ENCODE measurements at regions not wholly inside any gene's neighbourhood (a gene's known extent, or its start where the extent isn't known, plus 50 kb on each side); places are given as distances from the start of the nearest gene placed in this dataset.
"Not testable (repeated sequence)": the region's sequence is repeated elsewhere in the genome, so short reads cannot be mapped to it uniquely, and the experiment has no call there.

- DNase-seq, result no peak
Measured at GRCh38 chr4:96986816-96987215, 1146.9 kb downstream of the PDHA2 start.

- no peak for DNase-seq
Measured at GRCh38 chr4:96991083-96991482, 1151.2 kb downstream of the PDHA2 start.

GRCh38 chr4:96992443-96992842 is 1150.8 kb downstream of the STPG2 start:
- DNase-seq, result no peak

GRCh38 chr4:96993560-96993959 is 1149.7 kb downstream of the STPG2 start:
- DNase-seq, result no peak

DNA sequence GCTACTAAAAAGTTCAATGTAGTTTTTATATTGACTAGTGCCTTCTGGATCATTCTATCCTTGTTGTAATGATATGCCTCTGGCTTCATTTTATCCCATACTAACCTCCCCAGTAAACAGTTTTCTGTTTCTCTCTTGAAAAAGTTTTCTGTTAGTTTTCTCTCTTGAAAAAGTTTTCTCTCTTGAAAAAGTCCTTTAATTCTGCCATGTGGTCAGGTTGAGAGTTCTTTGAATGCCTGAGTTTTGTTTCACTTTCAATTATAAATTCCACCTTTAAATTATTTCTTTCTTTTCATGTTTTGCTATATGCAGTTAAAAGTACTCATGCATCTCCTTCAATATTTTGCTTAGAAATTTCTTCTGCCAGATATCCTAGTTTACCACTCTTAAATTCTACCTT is 1139.6 kb downstream of the STPG2 start:
- DNase-seq, result no peak

GRCh38 chr4:97013309-97013708 is 1130.0 kb downstream of the STPG2 start:
- DNase-seq, result no peak

- no peak for DNase-seq
Measured at GRCh38 chr4:97013711-97014110, 1129.6 kb downstream of the STPG2 start.

DNA sequence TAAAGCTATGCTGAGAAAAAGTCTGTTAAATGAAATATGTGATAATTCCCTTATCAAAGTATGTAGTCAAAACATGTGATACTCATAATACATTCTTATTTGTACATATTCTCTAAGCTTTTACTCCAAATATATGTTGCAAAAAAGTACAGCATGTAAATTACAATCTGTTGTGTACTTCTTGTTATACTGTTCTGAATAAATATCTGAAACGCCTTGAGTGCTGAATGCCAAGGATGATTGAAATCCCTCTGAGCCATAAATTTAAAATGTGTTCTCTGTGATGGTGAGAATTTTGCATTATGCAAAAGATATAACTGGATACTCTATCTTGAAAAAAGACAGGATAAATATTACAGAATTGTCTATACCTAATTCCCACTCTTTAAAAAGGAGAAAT is 1128.0 kb downstream of the STPG2 start:
- DNase-seq, result no peak

DNA sequence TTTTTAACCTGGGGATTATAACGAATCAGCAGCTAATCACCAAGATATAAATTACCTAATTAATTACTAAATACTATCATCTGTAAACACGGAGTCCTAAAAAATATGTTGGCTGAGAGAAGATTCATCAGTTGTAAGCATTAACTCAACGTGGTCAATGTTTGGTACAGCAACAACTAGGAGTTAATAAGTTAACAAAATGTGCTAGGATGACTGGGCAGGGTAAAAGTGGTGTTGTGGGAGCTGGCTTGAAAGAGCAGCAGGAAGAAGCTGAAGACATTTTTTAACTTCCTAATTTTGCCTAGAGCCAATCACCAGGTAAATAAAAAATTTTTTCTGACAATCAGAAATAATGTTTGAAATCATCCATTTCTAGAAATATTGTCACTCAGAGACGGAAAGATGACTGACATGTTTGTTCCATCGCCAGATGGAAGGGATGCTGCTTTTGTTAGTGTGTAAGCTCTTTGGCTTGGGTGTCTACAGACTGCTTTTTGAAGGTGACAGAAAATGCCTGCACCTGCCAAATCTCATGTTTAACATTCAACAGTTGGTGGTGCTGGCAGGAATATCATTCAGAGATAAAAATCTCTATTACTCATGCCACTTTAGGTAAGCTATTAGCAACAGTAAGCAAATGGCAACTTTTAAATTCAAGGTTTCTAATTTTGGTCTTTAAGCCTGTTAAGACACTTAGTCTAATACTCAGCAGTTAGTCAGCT is 1126.9 kb downstream of the STPG2 start:
- no peak for DNase-seq

DNA sequence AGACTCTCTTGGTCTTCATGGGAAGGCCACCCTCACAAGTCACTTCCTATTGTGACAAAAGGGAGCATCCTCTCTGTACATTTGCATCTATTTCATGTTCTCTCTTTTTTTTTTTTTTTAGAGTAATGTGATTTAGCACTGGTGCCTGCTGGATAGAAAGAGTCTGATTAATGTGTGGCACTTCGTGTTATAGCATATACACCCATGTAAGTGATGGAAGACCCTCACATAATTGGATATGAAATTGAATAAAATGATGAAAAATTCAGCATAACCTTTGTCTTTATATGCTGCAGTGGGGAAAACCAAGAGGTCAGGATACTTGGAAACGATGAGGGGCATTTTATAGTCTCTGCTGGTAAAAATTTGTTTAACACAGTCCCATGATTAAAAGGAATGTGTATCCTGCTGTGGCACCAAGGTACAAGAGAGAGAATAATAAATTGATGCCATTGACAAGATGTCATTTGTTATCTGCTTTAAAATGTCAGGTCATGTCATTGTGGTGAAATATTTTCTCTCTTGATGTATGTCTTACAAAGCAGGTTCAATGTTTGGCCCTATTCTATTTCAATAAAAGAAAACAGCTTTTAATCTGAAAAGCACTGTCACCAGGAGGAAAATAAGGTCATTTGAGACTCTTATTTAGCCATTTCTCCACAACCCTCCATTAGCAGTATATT is 1115.4 kb downstream of the STPG2 start:
- no peak for DNase-seq

GRCh38 chr4:97028785-97029184 is 1114.5 kb downstream of the STPG2 start:
- DNase-seq, result no peak

DNA sequence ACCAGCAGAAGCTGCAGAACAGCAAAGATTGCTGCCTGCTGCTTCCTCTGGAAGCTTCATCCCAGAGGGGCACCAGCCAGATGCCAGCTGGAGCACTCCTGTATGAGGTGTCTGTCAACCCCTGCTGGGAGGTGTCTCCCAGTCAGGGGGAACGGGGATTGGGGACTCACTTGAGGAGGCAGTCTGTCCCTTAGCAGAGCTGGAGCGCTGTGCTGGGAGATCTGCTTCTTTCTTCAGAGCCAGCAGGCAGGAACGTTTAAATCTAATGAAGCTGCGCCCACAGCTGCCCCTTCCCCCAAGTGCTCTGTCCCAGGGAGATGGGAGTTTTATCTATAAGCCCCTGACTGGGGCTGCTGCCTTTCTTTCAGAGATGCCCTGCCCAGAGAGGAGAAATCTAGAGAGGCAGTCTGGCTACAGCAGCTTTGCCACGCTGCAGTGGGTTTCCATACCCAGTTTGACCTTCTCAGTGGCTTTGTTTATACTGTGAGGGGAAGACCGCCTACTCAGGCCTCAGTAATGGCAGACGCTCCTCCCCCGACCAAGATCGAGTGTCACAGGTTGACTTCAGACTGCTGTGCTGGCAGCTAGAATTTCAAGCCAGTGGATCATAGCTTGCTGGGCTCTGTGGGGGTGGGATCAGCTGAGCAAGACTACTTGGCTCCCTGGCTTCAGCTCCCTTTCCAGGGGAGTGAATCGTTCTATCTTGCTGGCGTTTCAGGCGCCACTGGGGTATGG is 1105.7 kb downstream of the STPG2 start:
- DNase-seq, result peak; percentile 8

- DNase-seq, result no peak
Measured at GRCh38 chr4:97038146-97038516, 1105.1 kb downstream of the STPG2 start.

GRCh38 chr4:97072666-97073065 is 1070.6 kb downstream of the STPG2 start:
- DNase-seq, result no peak

- no peak for DNase-seq
Measured at GRCh38 chr4:97073194-97073593, 1070.1 kb downstream of the STPG2 start.

DNA sequence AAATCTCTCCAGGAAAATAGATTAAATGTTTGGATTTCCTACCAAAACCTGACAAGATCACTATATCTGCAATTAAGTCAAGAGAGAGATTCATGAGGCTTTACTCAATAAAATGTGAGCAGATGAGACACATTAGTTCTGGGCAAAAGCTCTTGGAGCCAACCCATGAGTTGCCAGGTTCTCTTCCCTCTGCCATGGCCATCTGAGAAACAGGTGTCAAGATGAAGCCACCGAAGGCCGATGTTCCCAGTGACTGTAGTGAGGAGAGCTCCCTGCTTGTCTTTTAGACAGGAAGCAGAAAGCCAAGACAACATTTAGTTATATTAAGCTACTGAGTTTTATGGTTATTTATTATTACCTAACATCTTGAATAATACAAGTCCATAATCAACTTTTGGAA is 1068.7 kb downstream of the STPG2 start:
- no peak for DNase-seq

DNA sequence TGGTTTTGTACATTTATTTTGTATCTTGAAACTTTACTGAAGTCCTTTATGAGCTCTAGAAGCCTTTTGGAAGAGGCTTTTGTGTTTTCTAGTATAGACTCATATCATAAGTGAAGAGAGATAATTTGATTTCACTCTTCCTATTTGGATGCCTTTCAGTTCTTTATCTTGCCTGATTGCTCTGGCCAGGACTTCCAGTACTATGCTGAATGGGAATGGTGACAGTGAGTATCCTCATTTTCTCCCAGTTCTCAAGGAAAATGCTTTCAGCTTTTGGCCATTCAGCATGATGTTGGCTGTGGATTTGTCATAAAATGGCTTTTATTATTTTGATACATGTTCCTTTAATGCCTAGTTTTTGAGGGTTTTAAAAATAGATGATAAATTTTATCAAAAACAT is 1061.3 kb downstream of the STPG2 start:
- DNase-seq, result no peak

DNA sequence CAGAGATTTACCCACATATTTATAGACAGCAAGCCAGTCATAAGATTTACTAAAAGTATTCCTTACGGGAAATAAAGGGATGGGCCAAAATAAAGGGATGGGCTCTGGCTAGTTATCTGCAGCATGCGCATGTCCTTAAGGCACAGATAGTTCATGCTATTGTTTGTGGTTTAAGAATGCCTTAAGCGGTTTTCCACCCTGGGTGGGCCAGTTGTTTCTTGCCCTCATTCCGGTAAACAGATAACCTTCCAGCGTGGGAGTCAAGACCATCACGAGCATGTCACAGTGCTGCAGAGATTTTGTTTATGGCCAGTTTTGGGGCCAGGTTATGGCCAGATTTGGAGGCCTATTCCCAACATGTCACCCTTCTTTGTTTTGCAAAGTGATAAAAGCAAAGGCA is 1046.2 kb downstream of the STPG2 start:
- DNase-seq, result not testable (repeated sequence)

DNA sequence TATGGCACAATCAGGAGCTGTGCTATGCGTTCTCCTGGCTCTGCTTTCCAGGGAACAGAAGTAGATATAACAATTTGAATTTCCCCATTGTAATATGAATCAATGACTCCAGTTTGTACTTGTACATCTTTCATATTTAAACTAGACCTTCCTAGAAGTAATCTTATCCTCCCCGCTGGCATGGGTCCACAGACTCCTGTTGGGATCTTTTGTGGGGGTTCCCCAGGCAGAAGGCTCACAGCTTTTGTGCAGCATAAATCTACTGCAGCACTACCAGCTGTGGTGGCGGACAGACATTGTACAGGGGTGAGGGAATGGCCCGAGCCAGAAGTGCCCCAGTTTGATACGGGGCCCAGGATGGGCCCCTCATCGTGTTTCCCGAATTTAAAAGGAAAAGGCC is 1042.1 kb downstream of the STPG2 start:
- DNase-seq, result not testable (repeated sequence)

- no peak for DNase-seq
Measured at GRCh38 chr4:97103252-97103651, 1040.0 kb downstream of the STPG2 start.

GRCh38 chr4:97104006-97104405 is 1039.3 kb downstream of the STPG2 start:
- DNase-seq, result no peak

DNA sequence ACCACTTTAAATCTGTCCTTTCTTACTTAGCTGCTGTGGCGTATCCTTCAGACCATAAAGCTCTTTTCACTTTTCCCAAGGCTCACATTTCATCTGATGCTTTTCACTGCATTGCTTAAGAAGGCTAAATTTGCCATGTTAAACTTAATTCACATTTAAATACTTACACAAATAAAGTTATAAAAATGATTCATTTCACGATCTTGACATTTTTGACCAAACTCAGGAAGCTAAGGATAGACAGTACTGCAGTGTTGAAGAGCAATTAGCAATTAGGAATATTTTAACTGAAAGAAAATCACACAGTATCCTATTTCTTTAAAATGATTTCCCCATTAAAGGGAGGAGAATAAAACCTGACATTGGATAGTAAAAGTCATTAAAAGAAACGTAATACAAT is 1038.6 kb downstream of the STPG2 start:
- no peak for DNase-seq

DNA sequence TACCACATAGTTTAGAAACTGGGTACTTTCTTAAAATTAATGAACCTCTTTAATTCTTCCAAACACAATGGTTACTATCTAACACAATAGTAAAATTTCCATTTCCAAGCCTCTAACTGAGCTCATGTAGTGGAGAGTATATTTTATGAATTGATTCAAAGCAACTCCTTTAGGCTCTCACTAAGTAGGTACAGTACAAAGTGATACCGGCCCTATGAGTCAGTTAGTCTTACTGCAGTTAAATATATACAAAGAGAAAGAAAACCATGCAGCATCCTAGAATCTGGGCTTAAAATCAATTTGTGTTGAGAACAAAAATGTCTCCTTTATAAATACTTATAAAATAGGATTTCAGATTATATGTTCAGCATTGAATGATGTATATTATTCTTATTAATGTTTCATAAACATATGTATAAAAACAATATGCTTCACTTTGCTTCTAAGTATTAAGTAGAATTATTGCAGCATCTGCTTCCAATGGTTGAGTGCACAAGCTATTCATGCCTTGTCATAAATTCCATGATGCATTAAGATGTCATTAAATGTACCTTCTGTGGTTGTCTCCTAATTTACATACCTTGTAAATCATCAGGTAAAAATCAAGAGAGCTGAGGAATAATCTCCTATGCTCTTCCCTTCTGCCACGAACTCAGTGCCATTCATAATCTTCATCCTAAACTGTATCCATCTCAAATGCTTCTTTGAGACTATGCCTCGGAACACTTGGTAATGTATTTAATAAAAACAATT is 1037.8 kb downstream of the STPG2 start:
- no peak for DNase-seq

Measured in tongue (tissue), 1 donor.